ENCODE measurements at regions not wholly inside any gene's neighbourhood (a gene's known extent, or its start where the extent isn't known, plus 50 kb on each side); places are given as distances from the start of the nearest gene placed in this dataset.
"Not testable (repeated sequence)": the region's sequence is repeated elsewhere in the genome, so short reads cannot be mapped to it uniquely, and the experiment has no call there.

DNA sequence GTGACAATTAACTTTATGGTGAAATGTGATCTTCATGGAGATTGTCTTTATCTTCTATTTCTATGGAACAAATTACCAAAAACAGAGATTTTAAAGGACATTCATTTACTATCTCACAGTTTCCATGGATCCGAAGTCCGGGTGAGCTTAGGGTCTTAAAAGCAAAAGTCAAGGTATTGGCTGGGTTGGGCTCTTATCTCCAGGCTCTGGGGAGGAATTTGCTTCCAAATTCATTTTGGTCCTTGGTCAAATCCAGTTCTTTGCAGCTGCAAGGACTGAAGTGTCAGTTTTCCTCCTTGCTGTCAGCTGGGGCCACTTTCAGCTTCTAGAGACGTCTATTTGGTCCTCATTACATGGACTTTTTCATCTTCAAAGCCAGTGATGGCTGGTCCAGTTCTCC is 395.8 kb upstream of the MAF start:
- no peak for DNase-seq

DNA sequence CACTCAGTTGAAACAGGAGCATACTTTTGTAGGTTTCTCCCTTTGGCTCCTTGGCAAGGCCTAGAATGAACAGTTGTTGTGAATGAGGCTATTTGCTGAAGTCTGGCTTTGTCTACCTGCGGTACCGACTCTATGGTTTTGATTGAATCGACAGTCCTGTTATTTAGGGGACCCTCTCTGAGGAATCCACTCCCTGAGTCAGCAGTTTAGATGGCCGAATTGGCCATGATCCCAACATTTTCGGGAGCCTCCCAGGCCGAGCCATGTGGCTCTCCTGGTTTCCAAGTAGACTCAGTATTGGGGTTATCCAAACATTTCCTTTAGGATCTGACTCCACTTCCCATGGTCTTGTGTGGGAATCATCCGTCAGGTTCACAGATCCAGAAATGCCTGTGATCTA is 394.8 kb upstream of the MAF start:
- DNase-seq = no peak

DNA sequence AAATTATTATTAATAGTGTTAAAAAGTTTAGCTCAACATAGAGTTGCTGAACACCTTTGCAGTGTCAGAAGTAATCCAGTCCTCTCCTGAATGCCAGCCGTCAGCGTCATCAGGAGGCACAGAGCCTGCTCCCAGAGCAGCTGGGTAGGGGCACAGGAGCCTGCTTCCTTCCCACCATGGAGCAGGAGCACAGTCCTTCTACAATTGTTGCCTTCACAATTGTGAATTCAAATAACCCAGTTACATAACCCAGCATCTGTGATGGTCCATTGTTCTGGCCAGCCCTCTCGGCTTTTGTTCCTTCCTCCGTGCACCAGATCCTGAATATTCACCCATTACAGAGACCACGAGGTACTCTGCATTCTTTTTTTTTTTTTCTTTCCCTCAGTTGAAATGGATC is 393.9 kb upstream of the MAF start:
- DNase-seq = no peak

DNA sequence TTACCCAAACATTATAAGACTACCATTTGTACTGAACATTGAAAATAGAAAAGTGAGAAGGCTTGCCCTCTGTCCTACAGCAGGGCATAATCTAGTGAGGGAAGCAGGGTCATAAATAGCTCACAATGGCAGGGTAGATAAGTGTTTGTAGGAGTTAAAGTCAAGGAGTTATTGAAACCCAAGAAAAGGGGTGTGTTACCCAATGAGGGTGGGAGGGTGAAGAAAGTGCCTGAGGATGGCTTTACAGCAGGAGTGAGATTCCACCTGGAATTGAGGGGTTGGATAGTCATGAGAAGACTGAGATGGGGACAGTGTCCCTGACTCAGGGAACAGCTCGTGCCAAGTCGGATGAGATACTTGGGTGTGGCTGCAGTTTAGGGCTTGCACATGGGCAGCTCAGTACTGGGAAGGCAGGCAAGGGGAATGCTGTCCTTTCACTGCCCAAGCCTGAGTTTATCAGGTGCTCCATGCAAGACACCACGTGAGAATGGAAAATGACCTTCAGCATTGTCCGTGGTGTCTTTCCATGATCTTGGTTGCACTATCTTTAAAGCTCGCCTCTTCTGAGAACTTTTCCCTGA is 393.2 kb upstream of the MAF start:
- no peak for DNase-seq

DNA sequence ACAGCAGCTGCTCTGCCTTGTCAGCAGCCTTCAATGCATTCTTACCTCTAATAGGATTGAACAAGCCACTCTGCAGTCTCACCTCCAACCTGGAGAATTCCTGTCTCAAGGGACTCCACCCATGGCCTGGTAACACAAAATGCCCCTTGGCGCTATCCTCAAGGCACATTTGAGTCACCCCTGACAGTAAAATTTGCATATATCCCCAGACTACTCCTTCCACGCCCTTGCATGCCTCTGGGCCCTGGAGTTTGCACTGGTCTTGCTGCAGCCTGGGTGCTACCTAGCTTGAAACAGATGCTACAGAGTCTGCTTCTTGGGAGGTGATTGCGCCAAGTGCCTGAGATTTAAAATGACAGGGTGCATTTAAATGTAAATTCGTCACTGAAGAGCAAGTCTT is 391.4 kb upstream of the MAF start:
- DNase-seq = no peak

DNA sequence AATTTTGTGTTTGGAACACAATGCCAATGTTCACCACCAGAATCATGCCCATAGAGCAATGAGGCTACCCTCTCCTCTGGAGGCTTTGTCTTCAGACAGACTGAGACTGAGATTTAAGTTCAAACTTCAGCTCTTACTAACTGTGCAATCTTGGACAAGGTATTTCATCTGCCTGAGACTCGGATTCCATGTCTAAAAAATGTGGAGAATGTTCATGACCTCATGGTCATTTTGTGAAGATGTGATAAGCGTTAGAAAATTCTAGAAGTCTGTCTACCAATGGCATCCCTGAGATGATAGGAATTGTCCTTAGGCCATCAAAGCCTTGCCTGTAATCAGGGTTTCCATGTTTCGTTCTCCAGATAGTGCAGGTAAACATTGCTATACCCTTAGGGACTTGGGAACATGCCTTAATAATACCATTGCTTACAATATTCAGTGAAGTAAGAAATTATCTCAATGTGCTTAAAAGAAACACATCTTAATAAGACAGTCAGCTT is 388.2 kb upstream of the MAF start:
- DNase-seq = no peak

DNA sequence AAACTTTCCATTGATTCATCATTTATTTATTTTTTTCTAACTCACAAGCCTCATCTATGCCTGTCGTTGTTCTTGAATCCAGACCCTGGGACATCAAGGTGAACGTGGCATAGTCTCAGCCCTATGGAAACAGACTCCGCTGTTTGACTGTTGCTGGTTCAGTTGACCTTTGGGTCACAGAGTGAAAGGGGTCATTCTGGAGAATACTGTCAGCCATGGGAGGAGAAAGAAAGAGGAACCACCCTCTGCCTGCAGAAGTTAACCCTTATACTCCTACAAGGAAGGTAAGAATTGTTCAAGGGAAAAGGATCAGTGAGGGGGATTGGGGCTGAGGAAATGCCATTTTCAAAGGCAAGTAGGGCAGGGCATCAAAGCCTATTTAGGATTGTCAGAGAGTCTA is 387.6 kb upstream of the MAF start:
- DNase-seq = no peak

DNA sequence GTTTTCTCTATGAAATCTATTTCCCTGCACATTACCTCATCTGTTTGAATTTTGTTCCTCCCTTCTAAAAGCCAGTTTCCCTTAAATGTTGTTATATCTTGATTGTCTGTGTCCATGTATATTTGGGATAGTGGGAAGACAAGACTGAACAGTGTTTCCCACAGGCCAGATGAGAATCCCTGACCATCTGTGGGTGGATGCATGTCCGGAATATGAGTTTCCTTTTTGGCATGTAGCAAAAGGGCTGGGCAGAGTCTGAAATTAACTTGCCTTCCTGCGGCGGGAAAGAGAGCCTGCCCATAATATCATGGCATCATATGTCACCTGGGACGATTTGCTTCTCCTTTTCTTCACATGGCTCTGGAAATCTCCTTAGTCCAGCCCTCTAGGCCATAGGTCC is 385.8 kb upstream of the MAF start:
- no peak for DNase-seq

DNA sequence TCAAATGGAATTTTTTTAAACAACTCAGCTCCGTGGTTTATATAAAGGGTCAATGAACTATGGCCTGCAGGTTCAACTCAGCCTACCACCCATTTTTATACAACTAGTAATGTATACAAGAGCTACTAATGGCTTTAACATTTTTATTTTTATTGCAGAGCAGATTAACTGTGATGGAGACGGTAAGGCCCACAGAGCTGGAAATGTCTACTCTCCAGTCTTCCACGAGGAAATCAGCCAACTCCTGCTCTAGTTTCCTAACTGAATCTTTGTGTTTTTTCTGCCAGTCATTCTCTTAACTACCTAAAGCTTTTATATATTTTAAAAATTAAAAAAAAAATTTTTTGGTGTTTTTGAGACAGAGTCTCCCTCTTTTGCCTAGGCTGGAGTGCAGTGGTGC is 385.1 kb upstream of the MAF start:
- DNase-seq = no peak

DNA sequence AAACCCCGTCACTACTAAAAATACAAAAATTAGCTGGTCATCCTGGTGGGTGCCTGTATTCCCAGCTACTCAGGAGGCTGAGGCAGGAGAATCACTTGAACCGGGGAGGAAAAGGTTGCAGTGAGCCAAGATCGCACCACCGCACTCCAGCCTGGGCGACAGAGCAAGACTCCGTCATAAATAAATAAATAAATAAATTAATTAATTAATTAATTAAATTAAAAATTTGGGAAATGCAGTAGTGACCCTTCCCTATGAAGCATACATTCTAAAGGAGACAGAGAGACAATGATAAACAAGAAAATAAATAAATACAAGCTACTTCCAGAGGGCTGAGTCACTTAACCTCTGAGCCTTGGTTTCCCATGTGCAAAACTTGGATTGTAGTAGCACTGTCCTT is 383.6 kb upstream of the MAF start:
- not testable (repeated sequence) for DNase-seq

DNA sequence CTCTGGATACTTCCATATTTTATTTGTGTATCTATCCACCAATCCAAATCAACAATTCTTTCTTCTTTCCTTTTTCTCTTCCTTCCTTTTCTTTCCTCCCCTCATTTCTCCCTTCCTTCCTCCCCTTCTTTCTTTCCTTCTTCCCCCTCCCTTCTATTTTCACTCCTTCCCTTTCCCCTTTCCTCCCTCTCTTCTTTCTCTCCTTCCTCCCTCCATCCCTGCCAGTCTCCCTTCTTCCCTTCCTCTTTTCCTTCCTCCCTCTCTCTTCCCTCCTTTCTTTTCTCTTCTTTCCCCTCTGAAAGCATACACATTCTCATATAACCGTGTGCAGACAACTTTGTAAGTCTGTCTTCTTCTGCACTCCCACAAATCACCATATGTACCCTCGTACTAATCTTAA is 382.3 kb upstream of the MAF start:
- DNase-seq = no peak

DNA sequence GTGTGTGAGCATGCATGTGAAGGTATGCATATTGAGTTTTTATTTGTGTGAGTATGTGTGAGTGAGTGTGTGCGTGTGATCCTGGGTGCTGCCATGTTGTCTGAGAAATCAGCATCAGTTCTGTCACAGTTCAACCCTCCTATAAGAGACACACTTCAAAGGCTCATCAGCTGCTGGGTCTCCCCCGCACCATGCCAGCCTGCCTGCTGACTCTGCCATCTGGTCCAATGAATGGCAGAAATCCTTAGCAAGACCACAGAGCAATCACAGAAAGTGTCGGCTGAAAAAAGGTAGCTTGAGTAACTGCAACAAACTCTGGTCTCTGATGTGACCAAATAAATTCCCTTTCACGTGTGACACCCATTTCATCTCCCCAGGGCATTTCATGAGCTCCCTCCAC is 381.8 kb upstream of the MAF start:
- DNase-seq = no peak

DNA sequence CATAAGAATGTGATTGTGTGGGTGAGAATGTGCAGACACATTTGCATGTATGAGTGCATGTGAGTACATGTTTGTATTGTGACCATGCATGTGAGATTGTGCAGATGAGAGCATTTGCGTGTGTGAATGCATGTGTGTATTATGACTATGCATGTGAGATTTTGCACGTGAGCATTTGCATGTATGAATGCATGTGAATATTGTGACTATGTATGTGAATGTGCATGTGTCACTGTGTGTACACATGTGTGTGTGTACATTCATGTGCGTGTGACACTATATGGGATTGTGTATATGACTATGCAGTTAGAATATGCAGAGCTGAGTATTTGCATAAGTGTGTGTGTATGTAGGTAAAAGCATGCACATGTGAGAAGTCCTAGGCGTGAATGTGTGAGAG is 381.3 kb upstream of the MAF start:
- no peak for DNase-seq

DNA sequence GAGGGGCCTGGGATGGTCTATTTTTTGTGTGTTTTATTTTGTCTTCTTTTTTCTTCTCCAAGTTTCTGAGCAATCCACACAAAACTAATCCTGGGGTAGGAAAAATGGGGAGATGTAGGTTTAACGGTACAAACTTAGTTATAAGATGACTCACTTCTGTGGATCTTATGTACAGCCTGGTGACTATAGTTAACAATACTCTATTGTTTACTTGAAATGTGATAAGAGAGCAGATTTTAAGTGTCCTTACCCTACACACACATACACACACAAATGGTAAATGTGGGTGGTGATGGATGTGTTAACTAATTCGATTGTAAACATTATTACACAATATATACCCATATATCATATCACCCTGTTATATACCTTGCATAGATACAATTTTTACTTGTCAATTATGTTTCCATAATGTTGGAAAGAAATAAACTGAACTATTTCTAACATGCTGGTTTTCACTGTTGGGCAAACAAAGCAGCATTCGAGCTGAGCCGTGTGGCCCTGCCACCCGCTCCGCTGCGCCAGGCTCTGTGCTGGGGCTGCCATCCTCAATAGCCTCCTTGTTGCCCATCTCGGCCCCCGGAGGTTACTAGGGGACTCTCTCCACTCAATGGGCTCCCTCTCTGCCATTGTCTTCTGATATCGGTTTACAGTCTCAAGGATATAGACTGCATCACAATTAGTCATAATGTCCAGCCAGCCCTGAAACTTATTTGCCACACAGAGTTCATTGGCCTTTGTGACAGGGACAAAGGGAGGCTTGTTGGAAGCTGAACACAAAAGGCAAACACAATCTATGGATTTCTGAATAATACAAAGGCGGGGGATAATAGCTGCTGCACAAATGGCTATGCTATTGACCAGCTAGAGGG is 380.3 kb upstream of the MAF start:
- no peak for DNase-seq

DNA sequence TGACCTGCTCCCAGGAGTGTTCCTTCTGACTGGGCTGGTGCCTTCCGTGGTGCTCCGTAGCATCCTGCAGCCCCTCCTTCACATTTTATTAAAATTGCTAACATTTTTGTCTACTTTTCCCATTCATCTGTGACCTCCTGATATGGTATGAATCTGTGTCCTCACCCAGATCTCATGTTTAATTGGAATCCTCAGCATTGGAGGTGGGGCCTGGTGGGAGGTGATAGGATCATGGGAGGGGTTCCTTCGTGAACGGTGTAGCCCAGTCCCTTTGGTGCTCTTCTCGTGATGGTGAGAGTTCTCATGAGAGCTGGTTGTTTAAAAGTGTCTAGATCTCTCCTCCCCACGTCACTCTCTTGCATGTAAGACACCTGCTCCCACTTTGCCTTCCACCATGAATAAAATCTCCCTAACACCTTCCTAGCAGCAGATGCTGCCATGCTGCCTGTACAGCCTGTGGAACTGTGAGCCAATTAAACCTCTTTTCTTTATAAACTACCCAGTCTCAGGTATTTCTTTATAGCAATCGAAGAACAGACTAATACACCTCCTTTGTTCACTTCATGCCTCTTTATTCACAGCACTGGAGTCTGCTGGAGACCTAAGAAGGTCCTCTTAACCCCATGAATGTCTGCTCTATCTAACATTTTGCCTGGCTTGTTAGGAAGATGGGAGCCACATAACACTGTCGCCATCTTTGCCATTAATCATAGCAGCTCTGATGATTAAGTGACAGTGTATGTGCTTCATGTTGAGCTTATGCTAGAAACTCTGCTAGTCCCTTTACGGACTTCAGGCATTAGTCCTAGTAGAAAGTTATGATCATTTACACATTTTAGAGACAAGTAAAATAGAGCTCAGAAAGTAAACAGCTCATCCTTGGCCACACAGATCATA is 377.7 kb upstream of the MAF start:
- no peak for DNase-seq

DNA sequence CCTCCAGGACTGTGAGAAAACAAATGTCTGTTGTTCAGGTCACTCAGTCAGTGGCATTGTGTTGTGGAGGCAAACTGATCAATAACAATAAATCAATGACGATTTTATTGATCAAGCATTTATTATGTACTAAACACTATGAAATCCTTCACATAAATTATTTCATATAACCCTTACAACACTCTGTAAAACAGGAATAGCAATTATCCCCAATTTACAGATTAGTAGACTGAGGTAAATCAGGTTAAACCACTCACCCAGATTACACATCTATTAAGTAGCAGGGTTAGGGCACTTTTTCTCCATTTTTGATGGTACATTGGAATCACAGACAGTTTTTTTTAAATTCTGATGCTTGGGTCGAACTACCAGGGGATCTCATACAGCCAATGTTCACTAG is 372.8 kb upstream of the MAF start:
- DNase-seq = no peak

DNA sequence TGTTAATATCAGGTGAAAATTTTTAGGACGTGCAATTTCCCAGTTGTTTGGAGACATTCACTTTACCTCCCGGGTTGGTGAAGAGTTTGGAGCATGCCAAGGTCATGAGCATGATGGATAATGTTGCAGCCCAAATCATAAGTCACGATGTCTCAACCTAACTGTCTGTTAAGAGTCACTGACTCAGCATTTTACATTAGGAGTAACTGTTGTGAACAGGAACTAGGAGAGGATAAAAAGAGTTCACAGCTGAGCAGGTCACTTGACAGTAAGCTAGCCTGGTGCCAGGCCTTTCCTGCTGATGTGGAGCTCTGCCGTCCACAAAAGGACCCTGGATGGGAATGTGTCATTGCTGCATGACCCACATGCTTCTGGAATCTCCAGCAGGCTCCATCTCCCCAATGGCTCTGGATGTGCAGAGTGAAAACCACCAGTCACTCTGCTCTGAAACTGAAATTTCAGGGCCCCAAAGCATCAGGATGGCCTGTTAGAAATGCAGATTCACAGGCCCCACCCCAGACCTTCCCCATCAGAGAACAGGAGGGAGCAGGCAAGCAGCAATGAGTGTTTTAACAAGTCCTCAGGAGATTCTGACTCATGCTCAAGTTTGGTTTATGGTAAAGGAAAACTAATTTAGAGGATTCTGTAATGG is 371.6 kb upstream of the MAF start:
- no peak for DNase-seq

DNA sequence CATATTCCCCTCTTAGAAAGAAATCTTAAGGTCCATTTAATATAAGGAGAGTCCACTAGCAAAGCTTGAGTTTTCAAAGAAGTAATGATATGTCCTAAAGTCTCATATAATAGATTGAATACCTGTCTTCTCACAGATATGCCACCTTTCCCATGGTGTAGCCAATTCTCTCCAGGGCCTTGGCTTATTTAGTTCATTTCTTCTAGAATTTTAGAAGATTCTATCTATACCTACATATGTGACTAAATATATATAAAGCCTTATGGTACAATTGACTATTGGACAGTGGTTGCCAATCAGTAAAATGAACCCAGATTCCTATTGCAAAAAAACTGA is 370.7 kb upstream of the MAF start:
- DNase-seq = no peak

DNA sequence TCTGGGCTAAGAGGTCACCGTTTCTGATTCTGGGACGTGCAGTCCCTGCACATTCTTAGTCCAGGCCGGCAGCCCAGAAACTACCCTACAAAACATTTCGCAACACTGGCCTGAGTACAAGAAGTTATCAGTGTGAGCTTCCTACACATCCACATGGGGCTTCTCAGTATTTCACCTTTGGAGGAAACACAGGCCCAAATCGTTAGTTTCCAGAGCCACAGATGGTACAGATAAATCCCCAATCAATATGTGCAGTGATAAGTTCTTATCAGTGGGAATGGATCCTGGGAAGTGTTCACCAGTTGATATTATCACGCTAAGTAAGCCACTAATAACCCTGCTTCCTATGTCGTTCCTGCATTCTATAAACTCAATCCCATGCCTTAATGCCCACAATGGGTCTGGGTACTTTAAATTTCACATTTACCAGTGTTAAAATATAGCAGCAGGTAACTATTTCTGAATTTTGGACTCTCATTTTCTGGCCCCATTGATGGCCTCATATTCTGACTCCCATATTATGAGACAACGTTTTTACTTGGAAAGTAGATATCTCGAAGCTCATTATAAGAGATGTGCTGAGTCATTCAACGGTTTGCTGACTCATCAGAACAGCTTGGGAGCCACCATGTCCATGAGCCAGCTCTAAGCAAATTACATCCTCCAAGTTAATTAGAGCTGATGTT is 370.2 kb upstream of the MAF start:
- DNase-seq = no peak

DNA sequence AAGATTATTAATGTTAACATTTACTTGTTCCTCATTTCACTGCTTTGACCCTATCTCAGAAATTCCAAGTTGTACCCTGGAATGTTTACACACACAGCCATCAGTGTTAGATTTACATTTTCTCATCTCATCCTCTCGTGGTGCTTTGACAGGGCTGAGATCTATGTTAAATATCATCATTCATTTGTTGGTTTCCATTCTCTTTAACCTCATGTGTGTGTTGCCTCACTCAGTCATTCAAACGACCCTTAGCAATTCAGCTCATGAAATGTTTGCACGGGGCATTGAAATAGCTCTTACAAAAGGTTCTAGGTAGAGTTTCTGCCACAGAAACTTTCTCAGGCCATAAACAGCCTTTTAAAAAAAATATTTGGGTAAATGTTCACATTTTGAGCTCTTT is 369.6 kb upstream of the MAF start:
- DNase-seq = no peak

DNA sequence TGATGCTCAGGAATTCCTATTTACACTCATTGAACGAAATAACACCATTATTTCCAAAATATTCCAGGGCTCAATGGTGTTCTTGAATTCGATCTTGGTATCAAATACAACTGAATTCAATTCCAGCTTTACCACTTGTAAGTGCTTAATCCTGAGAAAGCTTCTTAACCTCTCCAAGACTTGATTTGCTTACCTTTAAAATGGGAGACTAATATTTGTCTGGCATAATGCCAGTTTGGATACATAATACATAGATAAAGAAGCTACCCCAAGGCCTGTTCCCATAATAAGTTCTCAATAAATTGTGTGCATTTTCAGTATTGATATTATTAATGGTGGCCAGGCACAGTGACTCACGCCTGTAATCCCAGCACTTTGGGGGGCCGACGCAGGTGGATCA is 368.9 kb upstream of the MAF start:
- DNase-seq = no peak

DNA sequence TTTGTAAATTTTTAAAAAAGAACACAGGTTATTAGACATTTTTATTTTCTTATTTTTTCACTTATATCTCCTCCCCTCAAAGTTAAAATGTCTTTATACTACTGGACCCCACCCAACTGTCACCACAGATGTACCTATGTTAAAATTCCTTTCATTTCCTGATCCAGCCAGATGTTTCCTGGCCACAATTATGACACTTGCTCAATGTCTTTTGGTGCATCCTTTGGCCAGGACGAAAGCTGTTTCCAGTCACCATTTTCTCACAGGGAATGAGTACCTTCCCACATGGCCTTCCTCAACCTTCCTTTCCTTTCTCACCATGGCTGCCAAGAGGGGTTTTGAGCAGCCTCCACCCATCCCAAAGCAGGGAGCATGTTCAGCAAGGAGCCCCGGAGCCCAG is 365.7 kb upstream of the MAF start:
- no peak for DNase-seq

DNA sequence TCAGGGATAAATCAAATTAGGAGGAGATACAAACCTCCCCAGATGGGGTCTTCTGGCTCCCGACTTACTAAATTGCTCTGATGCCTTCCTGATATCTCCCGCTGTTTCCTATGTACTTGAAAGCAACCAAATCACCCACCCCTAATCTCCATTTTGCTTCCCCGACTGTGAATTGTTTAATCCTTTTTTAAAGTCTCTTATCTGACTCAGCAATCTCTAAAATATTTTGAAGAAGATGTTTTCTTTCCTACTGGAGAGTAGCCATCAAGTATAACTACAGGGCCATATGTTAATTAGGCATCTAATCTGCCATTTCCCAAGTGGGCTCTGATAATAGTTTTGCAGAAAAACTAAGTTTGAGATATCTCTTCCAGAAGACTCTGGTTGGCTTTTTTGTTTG is 365.2 kb upstream of the MAF start:
- DNase-seq = no peak

Measured in NCI-H446 (cell line).